ENCODE measurements at regions not wholly inside any gene's neighbourhood (a gene's known extent, or its start where the extent isn't known, plus 50 kb on each side); places are given as distances from the start of the nearest gene placed in this dataset.

GRCh38 chr7:41590986-41591385, 111.9 kb downstream of the INHBA start:
- intact Hi-C loops (cut with DNase I): no loop called here
- no peaks in the 10 kb centered on the region for H3K36me3 ChIP-seq
- no peak overlapping the region for H3K4me3 ChIP-seq
- no peak for DNase-seq
- H3K27ac ChIP-seq: no peak overlapping the region
- WGBS, 2 donors: 67% methylated on average over 1 of the region's 1 CpG
- H3K27me3 ChIP-seq: no peaks in the 10 kb centered on the region
- H3K4me1 ChIP-seq: no peaks in the 10 kb centered on the region
- TF ChIP-seq POLR2A (IDR thresholded peaks at IDR 0.05): no peak
- TF ChIP-seq CTCF (IDR thresholded peaks at IDR 0.05): no peak
- H3K9me3 ChIP-seq: peaks cover 0 to 6% (median 0%) of the 10 kb centered on the region in 3 donors

- TF ChIP-seq CTCF (IDR thresholded peaks at IDR 0.05) (no peak), POLR2A (IDR thresholded peaks at IDR 0.05) (no peak)
- WGBS, 2 donors: 72 to 76% methylated on average over 5 of the region's 5 CpGs
- H3K9me3 ChIP-seq: no peaks in the 10 kb centered on the region
Observed at GRCh38 chr7:41588341-41588740, 114.5 kb downstream of the INHBA start.

GRCh38 chr7:41586931-41587640, 115.8 kb downstream of the INHBA start:
- no peaks in the 10 kb centered on the region for H3K36me3 ChIP-seq
- H3K27me3 ChIP-seq: no peaks in the 10 kb centered on the region
- no peak overlapping the region for H3K27ac ChIP-seq
- intact Hi-C loops (cut with DNase I): no loop called here
- H3K9me3 ChIP-seq: no peaks in the 10 kb centered on the region
- no peak for TF ChIP-seq CTCF (IDR thresholded peaks at IDR 0.05)
- TF ChIP-seq POLR2A (IDR thresholded peaks at IDR 0.05): no peak
- WGBS, 2 donors: 68 to 79% methylated on average over 3 of the region's 3 CpGs
- no peak overlapping the region for H3K4me3 ChIP-seq
- no peaks in the 10 kb centered on the region for H3K4me1 ChIP-seq
- DNase-seq: no peak

More at GRCh38 chr7:41588341-41588740, 114.5 kb downstream of the INHBA start:
- Histone ChIP-seq H3K36me3 (no peaks in the 10 kb centered on the region), H3K4me1 (no peaks in the 10 kb centered on the region), H3K4me3 (no peak overlapping the region), H3K27ac (no peak overlapping the region), H3K27me3 (no peaks in the 10 kb centered on the region)
- intact Hi-C loops (cut with DNase I): no loop called here
- DNase-seq: no peak

- no peaks in the 10 kb centered on the region for H3K4me1 ChIP-seq
- intact Hi-C loops (cut with DNase I): no loop called here
- H3K9me3 ChIP-seq: no peaks in the 10 kb centered on the region
- H3K27ac ChIP-seq: no peak overlapping the region
- no peak for TF ChIP-seq POLR2A (IDR thresholded peaks at IDR 0.05)
- no peak for TF ChIP-seq CTCF (IDR thresholded peaks at IDR 0.05)
- DNase-seq: no peak
- H3K36me3 ChIP-seq: no peaks in the 10 kb centered on the region
- H3K4me3 ChIP-seq: no peak overlapping the region
- H3K27me3 ChIP-seq: no peaks in the 10 kb centered on the region
- WGBS, 2 donors: 53% methylated on average over 5 of the region's 5 CpGs
Observed at GRCh38 chr7:41584746-41585145, 118.1 kb downstream of the INHBA start.

- no peak for DNase-seq
- H3K4me1 ChIP-seq: no peaks in the 10 kb centered on the region
- intact Hi-C loops (cut with DNase I): no loop called here
- no peak overlapping the region for H3K4me3 ChIP-seq
- H3K9me3 ChIP-seq: no peaks in the 10 kb centered on the region
- WGBS, 2 donors: 27 to 69% methylated on average over 1 of the region's 1 CpG
- TF ChIP-seq CTCF (IDR thresholded peaks at IDR 0.05) (no peak), POLR2A (IDR thresholded peaks at IDR 0.05) (no peak)
- H3K36me3 ChIP-seq: no peaks in the 10 kb centered on the region
- H3K27ac ChIP-seq: no peak overlapping the region
- H3K27me3 ChIP-seq: no peaks in the 10 kb centered on the region
Observed at GRCh38 chr7:41582116-41582515, 120.8 kb downstream of the INHBA start.
